Ishikawa (cell line): ENCODE measurements at regions not wholly inside any gene's neighbourhood (a gene's known extent, or its start where the extent isn't known, plus 50 kb on each side); places are given as distances from the start of the nearest gene placed in this dataset.

Experiments used
- CEBPB ChIP-seq: IDR thresholded peaks from 2 replicates; pipeline ENCODE4 v1.6.1; 2012
- CREB1 ChIP-seq: IDR thresholded peaks from 2 replicates; pipeline ENCODE4 v1.6.1; 2012; ENCODE audit warnings: low read depth
- EP300 ChIP-seq: IDR thresholded peaks from 2 replicates; pipeline ENCODE4 v1.6.1; 2012; ENCODE audit warnings: borderline replicate concordance
- FOXM1 ChIP-seq: IDR thresholded peaks from 2 replicates; pipeline ENCODE4 v1.6.1; 2012; ENCODE audit warnings: low read depth, borderline replicate concordance
- NFIC ChIP-seq: IDR thresholded peaks from 2 replicates; pipeline ENCODE4 v1.6.1; 2012
- RAD21 ChIP-seq: IDR thresholded peaks from 2 replicates; pipeline ENCODE4 v1.6.1; 2012; ENCODE audit warnings: low read depth
- TAF1 ChIP-seq: IDR thresholded peaks from 2 replicates; pipeline ENCODE4 v1.6.1; 2012; ENCODE audit warnings: low read depth, mild to moderate bottlenecking
- TEAD4 ChIP-seq: IDR thresholded peaks from 2 replicates; pipeline ENCODE4 v1.6.1; 2012
- YY1 ChIP-seq: IDR thresholded peaks from 2 replicates; pipeline ENCODE4 v1.6.1; 2012; ENCODE audit warnings: low read depth
- TF ChIP-seq, protein P1 (sequence below): IDR thresholded peaks from 2 replicates; pipeline ENCODE4 v1.6.1; 2012
- TF ChIP-seq, protein P2 (sequence below): IDR thresholded peaks from 2 replicates; pipeline ENCODE4 v1.6.1; 2012; ENCODE audit warnings: low read depth, mild to moderate bottlenecking

DNA sequence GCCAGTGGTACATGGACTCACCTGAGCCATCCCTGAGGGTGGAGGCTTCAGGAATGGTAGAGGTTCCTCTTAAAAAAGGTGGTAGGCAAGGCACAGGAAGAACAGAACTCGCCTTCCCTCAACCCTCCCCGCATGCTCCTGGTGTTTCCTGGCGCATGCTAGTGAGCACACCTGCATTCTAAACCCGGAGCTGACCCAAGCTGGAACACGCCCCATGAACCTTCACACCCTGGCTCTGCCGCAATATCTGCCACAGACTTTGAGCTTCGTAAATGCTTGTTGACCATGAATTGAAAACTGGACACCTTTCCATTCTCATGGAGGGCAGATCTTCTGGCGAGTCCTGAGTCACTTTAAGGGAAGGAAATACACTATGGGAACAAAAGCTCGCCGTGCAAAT is 601.3 kb upstream of the RAB6C start:
- TF ChIP-seq, protein P1, sequence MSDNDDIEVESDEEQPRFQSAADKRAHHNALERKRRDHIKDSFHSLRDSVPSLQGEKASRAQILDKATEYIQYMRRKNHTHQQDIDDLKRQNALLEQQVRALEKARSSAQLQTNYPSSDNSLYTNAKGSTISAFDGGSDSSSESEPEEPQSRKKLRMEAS = no peak
- TF ChIP-seq TAF1 = no peak
- no peak for TF ChIP-seq EP300
- TF ChIP-seq CEBPB = no peak
- no peak for TF ChIP-seq NFIC
- TF ChIP-seq, protein P2, sequence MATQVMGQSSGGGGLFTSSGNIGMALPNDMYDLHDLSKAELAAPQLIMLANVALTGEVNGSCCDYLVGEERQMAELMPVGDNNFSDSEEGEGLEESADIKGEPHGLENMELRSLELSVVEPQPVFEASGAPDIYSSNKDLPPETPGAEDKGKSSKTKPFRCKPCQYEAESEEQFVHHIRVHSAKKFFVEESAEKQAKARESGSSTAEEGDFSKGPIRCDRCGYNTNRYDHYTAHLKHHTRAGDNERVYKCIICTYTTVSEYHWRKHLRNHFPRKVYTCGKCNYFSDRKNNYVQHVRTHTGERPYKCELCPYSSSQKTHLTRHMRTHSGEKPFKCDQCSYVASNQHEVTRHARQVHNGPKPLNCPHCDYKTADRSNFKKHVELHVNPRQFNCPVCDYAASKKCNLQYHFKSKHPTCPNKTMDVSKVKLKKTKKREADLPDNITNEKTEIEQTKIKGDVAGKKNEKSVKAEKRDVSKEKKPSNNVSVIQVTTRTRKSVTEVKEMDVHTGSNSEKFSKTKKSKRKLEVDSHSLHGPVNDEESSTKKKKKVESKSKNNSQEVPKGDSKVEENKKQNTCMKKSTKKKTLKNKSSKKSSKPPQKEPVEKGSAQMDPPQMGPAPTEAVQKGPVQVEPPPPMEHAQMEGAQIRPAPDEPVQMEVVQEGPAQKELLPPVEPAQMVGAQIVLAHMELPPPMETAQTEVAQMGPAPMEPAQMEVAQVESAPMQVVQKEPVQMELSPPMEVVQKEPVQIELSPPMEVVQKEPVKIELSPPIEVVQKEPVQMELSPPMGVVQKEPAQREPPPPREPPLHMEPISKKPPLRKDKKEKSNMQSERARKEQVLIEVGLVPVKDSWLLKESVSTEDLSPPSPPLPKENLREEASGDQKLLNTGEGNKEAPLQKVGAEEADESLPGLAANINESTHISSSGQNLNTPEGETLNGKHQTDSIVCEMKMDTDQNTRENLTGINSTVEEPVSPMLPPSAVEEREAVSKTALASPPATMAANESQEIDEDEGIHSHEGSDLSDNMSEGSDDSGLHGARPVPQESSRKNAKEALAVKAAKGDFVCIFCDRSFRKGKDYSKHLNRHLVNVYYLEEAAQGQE = no peak
- no peak for TF ChIP-seq TEAD4
- TF ChIP-seq FOXM1 = no peak
- TF ChIP-seq RAD21 = no peak
- no peak for TF ChIP-seq CREB1
- no peak for TF ChIP-seq YY1
